ENCODE measurements at regions not wholly inside any gene's neighbourhood (a gene's known extent, or its start where the extent isn't known, plus 50 kb on each side); places are given as distances from the start of the nearest gene placed in this dataset.
"Not testable (repeated sequence)": the region's sequence is repeated elsewhere in the genome, so short reads cannot be mapped to it uniquely, and the experiment has no call there.

DNA sequence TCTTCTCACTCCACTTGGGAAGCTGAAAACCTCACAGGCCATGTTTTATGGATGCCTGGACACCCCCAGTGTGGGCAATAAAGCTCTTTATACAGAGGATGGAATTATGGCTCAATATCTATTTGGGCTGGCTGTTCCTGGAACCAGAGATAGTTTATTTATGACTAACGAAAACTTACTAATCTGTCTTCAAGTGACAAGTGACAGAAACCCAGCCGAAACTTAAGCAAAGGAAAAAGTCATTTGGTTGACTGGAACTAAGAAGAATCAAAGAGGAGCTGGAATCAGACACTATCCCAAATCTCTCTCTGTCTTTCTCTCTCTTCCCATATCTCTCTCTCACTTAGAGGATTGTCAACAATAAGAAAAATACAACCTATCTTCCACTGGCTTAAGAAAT, 78.3 kb upstream of the CDK6 start:
- DNase-seq = no peak

GRCh38 chr7:92913849-92914248, 77.5 kb upstream of the CDK6 start:
- DNase-seq = no peak

DNA sequence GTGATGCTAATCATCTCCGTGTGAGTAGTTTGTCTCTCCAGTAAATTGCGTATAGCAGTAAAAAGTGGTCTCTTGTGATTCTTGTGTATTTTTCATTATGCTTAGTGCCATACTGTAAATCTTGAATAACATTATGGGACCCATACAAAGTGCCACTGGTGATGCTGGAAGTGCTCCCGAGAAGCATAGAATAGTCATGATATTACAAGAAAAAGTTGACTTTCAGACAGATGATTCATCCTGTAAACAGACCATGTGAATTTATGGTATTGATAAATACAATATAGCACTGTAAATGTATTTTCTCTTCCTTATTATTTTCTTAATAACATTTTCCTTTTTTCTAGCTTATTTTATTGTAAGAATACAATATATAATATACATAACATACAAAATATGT, 74.6 kb upstream of the CDK6 start:
- DNase-seq = no peak

- no peak for DNase-seq
Measured at GRCh38 chr7:92909686-92910475, 73.5 kb upstream of the CDK6 start.

DNA sequence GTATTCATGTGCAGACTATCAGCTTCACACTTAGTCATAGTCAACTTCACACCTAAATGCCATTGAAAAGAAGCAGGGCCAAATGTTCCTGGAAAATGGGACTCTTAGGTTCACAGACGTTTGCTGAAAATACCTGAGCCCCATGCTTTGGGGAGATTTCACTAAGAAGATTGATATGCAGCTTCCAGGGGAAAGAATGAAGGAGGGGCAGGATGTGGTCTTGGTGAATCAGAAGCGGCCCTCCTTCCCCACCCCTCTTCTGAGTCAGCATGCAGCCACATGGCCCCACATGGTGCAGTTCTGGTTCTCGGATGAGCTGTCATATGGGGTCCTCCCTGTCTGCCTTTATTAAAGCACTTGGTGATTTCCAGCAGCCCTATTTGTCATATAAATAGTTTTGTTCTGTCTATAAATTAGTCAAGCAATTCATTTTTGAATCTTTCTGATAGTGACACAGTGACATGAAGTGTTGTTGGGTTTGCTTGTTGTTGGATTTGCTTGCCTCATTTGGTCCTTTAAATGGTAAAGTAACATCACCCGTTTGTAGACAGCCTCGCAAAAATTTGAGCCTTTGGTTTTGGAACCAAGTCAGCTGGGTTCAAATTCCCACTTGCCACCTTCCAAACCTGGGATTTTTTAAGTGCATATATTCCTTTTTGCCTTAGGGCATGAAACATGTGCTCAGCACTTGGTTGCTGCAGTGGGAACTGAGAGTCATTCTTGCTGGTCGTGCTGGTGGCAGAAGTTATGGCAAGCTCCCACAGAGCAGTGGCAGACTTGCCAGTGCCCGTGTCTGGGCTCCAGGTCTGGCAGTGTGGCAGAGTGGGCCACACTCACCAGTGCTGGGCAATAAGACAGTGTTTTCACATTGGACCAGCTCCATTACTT, 68.1 kb upstream of the CDK6 start:
- no peak for DNase-seq

DNA sequence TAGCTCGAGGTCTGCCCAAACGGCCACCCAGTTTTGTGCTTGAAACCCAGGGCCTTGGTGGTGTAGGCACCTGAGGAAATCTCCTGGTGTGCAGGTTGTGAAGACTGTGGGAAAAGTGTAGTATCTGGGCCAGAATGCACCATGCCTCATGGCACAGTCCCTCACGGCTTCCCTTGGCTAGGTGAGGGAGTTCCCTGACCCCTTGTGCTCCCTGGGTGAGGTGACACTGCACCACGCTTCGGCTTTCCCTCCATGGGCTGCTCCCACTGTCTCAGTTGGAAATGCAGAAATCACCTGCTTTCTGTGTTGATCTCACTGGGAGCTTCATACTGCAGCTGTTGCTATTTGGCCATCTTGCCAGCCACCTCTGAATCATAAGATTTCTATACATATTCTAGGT, 62.4 kb upstream of the CDK6 start:
- no peak for DNase-seq

DNA sequence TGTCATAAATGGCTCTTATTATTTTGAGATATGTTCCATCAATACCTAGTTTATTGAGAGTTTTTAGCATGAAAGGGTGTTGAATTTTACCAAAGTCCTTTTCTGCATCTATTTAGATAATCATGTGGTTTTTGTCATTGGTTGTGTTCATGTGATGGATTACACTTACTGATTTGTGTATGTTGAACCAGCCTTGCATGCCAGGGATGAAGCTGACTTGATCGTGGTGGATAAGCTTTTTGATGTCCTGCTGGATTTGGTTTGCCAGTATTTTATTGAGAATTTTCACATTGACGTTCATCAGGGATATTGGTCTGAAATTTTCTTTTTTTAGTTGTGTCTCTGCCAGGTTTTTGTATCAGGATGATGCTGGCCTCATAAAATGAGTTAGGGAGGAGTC, 58.5 kb upstream of the CDK6 start:
- not testable (repeated sequence) for DNase-seq

DNA sequence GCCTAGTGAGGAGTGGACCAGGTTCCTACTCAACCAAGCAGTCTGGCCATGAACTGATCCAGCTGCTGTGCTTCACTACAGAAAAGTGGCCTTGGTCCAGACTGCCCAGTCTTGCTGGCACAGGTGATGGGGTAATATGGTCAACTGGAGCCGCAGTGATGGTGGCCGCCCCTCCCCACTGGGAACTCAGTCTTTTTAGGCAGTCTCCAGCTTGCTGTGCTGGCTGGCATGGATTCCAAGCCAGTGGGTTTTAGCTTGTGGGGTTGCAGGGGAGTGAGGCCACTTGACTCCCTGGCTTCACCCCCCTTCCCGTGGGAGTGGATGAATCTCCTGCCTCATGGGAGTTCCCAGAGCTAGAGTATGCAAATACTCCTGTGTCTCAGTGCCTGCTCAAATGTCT, 52.7 kb upstream of the CDK6 start:
- no peak for DNase-seq
